Chondrocyte (in vitro differentiated cells): ENCODE measurements at regions not wholly inside any gene's neighbourhood (a gene's known extent, or its start where the extent isn't known, plus 50 kb on each side); places are given as distances from the start of the nearest gene placed in this dataset.
A peak's percentile ranks its signal among the peaks of the same experiment; 100 is the strongest.

Experiments used
- DNase-seq: peaks from one replicate; pipeline ENCODE4 v3.0.0; 2021; ENCODE audit warnings: mixed read lengths, low spot score
- H3K27ac Mint-ChIP-seq: one replicate; pipeline ENCODE4 v1.8.0; 2021; ENCODE audit warnings: mild to moderate bottlenecking, moderate library complexity, mixed read lengths; ENCODE audit not compliant: unreplicated experiment
- H3K27me3 Mint-ChIP-seq: 2 replicates; pipeline ENCODE4 v1.8.0; 2021; ENCODE audit warnings: low read depth, mixed read lengths
- H3K36me3 Mint-ChIP-seq: 2 replicates; pipeline ENCODE4 v1.8.0; 2021; ENCODE audit warnings: low read depth, mixed read lengths
- H3K4me1 Mint-ChIP-seq: 2 replicates; pipeline ENCODE4 v1.8.0; 2021; ENCODE audit warnings: low read depth, mild to moderate bottlenecking, mixed read lengths
- H3K4me3 Mint-ChIP-seq: one replicate; pipeline ENCODE4 v1.8.0; 2021; ENCODE audit warnings: mild to moderate bottlenecking, moderate library complexity, mixed read lengths; ENCODE audit not compliant: unreplicated experiment
- H3K9me3 Mint-ChIP-seq: 2 replicates; pipeline ENCODE4 v1.8.0; 2021; ENCODE audit warnings: low read depth, mixed read lengths
- TF ChIP-seq, protein P1 (sequence below): fragments of 200-600 bp; sonication (generic); IDR thresholded peaks from 2 replicates; pipeline ENCODE4 v1.5.0; 2021; ENCODE audit warnings: antibody characterized with exemption, mild to moderate bottlenecking, moderate library complexity

DNA sequence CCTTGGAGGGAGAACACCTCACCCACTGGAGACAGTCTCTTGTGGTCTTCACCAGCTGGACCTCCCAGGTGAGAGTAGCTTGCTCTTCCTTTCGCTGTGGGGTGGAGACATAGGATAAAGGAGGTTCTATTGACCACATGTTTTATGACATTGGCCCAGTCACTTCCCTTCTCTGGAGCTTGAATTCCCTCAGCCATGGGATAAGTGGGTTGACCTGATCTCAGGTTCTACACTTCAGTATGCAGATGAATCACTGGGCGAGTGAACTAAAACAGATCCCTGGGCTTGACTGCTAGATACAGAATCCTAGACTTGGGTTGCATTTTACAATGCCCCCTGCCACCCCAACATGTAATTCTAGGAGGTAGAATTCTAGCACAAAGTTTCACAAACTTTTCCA is 54.8 kb upstream of the PRSS23 start:
- TF ChIP-seq, protein P1, sequence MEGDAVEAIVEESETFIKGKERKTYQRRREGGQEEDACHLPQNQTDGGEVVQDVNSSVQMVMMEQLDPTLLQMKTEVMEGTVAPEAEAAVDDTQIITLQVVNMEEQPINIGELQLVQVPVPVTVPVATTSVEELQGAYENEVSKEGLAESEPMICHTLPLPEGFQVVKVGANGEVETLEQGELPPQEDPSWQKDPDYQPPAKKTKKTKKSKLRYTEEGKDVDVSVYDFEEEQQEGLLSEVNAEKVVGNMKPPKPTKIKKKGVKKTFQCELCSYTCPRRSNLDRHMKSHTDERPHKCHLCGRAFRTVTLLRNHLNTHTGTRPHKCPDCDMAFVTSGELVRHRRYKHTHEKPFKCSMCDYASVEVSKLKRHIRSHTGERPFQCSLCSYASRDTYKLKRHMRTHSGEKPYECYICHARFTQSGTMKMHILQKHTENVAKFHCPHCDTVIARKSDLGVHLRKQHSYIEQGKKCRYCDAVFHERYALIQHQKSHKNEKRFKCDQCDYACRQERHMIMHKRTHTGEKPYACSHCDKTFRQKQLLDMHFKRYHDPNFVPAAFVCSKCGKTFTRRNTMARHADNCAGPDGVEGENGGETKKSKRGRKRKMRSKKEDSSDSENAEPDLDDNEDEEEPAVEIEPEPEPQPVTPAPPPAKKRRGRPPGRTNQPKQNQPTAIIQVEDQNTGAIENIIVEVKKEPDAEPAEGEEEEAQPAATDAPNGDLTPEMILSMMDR, result no peak
- peaks cover 94% of the 10 kb centered on the region for H3K4me1 Mint-ChIP-seq
- H3K36me3 Mint-ChIP-seq, result no peaks in the 10 kb centered on the region
- no peaks in the 10 kb centered on the region for H3K27me3 Mint-ChIP-seq
- H3K27ac Mint-ChIP-seq, result peak overlapping the region; percentile 89
- DNase-seq, result no peak
- peaks cover 3% of the 10 kb centered on the region for H3K9me3 Mint-ChIP-seq
- H3K4me3 Mint-ChIP-seq, result no peak overlapping the region

DNA sequence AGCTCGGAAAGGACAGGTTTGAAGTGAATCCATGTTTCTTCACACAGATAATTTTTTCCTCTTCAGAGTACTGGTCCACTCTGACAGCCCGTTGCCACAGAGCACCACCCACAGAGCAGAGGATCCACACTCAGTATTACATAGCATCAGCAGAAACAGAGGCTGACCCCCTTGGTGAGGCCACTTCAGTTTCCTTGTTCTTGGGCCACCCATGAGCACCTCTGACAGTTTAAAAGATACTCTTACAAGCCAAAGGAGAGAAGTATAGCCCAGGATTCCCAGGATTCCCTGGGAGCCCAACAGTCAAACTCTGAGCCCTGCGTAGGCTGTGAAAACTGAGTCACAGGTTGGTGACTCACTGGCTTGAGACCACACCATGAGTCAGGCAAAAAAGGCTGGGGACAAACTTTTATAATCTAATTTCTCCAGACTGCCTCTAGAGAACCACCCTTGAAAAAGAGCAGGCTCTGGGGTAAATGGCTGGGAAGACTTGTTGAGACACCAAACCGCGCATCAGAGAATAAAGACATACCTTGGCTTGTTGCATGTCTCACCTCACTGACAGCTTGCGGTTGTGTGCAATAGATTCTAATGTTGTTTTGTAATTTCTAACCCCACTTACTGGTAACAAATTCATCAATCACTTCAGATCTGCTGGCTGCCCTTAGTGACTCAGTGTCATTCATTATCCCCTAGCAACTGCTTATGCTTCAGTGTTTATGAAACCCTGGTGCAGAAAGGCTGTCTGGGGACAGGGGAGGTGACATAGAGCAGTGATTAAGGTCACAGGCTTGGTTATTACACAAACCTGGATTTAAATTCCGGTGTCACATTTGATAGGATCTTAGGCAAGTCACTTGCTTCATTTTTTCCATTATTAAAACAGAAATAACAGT is 56.9 kb upstream of the PRSS23 start:
- Mint-ChIP-seq H3K36me3 (no peaks in the 10 kb centered on the region), H3K27ac (peak overlapping the region; percentile 100), H3K4me3 (peak overlapping the region; percentile 23), H3K27me3 (no peaks in the 10 kb centered on the region), H3K9me3 (peaks cover 3% of the 10 kb centered on the region), H3K4me1 (peaks cover 98% of the 10 kb centered on the region)
- TF ChIP-seq, protein P1, result peak; percentile 23
- no peak for DNase-seq

DNA sequence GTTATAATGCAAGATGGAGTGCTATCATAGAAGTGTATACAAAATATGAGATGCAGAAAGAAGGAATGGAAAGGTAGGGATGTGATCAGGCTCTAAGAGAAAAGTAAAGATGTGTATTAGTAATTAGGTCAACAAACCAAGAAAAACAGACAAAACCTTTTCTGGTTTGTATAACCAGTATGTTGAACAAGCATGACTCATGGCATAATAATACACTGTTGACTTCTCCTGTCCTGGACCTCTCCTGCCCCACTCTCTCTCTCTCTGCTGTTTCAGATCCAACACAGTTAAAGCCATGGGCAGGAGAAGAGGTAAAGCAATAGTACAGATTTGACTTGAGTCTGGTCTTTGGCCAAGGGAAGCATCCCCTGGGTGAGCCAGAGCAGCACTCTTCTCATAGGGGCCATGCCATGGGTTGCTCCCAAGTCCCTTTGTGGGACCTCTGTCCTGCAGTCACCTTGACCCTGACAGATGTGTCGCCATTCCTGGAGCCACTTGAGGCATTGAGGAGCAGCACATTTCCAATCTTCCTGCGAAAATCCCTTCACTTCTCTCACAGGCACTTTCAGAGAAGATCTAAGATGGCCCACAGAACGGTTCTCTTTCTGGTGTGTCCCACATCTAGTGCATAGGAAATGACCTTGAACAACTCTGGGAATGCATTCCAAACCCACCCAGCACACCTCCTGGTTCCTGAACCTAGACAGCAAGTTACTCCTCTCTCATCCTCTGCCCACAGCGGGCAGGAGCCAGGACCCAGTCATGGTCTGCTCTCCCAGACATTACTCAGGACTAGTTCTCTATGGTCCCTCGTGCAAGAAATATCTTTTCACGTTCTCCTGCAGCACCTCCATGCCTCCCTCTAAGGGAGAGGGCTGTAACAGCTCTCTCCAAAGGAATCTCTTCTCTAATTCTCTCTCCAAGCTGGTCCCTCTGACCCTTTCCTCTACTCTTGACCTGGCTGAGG is 58.2 kb upstream of the PRSS23 start:
- DNase-seq, result no peak
- TF ChIP-seq, protein P1, result no peak
- H3K4me3 Mint-ChIP-seq, result no peak overlapping the region
- no peaks in the 10 kb centered on the region for H3K36me3 Mint-ChIP-seq
- no peaks in the 10 kb centered on the region for H3K27me3 Mint-ChIP-seq
- peaks cover 3% of the 10 kb centered on the region for H3K9me3 Mint-ChIP-seq
- peaks cover 98% of the 10 kb centered on the region for H3K4me1 Mint-ChIP-seq
- peak overlapping the region; percentile 100 for H3K27ac Mint-ChIP-seq

DNA sequence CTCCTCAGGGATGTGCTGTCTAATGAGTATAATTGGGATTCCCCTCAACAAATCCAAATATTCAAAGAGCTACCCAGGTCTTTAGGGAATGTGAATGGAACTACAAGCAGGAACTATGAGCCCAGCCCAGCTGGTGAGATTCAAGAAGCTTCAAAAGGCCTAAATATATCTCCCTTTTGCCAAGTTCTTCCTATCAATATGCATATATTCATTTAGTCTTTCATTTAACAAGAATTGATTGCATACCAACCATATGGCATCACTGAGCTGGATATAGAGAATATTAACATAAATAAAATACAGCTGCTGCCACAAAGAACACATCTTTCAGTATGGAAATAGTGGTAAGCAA is 58.9 kb upstream of the PRSS23 start:
- Mint-ChIP-seq H3K27me3 (no peaks in the 10 kb centered on the region), H3K9me3 (peaks cover 3% of the 10 kb centered on the region), H3K27ac (peak overlapping the region; percentile 100), H3K4me3 (no peak overlapping the region), H3K36me3 (no peaks in the 10 kb centered on the region), H3K4me1 (peaks cover 98% of the 10 kb centered on the region)
- no peak for DNase-seq
- TF ChIP-seq, protein P1, result no peak
